ENCODE measurements at regions not wholly inside any gene's neighbourhood (a gene's known extent, or its start where the extent isn't known, plus 50 kb on each side); places are given as distances from the start of the nearest gene placed in this dataset.

DNA sequence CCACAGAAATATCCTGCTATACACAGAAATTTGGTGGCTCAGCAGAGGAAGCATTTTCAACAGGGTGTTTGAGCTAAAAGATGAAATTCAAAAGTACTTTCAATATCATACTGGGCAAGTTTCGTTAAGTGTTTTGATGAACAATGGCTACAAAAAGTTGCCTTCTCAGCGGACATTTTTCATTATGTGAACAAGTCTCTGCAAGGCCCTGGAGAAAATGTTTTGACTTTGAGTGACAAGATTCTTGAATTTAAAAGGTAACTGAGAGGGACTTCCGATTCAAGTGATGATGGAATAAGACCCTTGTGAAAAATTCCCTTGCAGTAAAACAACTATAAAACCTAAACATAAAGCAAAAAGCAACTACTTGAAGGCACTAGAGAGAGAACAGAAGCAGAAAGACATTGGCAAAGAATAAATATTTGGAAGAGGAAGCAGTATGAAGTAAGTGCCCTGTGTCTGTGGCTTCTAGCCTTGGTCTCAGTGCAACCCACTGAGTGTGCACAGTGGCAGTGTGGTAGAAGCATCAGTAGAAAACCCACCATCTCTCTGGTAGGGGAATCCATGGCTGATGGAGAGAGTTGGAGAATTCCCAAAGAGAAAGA is 62.5 kb upstream of the NAMPT start:
- FAIRE-seq (no peak), ATAC-seq (no peak), DNase-seq (ENCODE audit: low spot score) (no peak)
- WGBS (ENCODE audit: low lambda C conversion rate), result 30% methylated on average over 3 of the region's 3 CpGs
- Histone ChIP-seq H3K27ac (ENCODE audit: extremely low read length, insufficient read depth, low read length) (no peak overlapping the region), H3K9ac (ENCODE audit: insufficient read depth, low read depth, low read length) (no peak overlapping the region), H4K20me1 (ENCODE audit: insufficient read depth, low read length) (no peaks in the 10 kb centered on the region), H3K4me2 (ENCODE audit: low read depth, low read length) (no peak overlapping the region), H3K9me3 (ENCODE audit: low read length) (peaks cover 4% of the 10 kb centered on the region; the same call in 1 of the 2 replicates), H3K79me2 (ENCODE audit: insufficient read depth, low read length) (no peaks in the 10 kb centered on the region), H3K4me1 (ENCODE audit: insufficient read depth, low read length) (no peaks in the 10 kb centered on the region), H3K36me3 (replicated peaks in 1 of 2; ENCODE audit: control insufficient read depth in 1 of 2, insufficient read depth in 2 of 2, low read length in 2 of 2) (no peaks in the 10 kb centered on the region), H3K4me3 (replicated peaks in 1 of 3; ENCODE audit: insufficient read depth in 1 of 3, low read depth in 2 of 3, low read length in 3 of 3) (no peak overlapping the region), H3K27me3 (ENCODE audit: control insufficient read depth in 1 of 2, insufficient read depth in 2 of 2, low read length in 2 of 2) (no peaks in the 10 kb centered on the region), H2AFZ (ENCODE audit: low read length) (no peak overlapping the region)
- in situ Hi-C loops (cut with HindIII; ENCODE audit: extremely low pct_ligation_motif_present, low pct_unique_long_range_greater_than_20kb) (no loop called here), intact Hi-C loops (cut with micrococcal nuclease; ENCODE audit: unreplicated experiment) (no loop called here)
- TF ChIP-seq, protein P1, sequence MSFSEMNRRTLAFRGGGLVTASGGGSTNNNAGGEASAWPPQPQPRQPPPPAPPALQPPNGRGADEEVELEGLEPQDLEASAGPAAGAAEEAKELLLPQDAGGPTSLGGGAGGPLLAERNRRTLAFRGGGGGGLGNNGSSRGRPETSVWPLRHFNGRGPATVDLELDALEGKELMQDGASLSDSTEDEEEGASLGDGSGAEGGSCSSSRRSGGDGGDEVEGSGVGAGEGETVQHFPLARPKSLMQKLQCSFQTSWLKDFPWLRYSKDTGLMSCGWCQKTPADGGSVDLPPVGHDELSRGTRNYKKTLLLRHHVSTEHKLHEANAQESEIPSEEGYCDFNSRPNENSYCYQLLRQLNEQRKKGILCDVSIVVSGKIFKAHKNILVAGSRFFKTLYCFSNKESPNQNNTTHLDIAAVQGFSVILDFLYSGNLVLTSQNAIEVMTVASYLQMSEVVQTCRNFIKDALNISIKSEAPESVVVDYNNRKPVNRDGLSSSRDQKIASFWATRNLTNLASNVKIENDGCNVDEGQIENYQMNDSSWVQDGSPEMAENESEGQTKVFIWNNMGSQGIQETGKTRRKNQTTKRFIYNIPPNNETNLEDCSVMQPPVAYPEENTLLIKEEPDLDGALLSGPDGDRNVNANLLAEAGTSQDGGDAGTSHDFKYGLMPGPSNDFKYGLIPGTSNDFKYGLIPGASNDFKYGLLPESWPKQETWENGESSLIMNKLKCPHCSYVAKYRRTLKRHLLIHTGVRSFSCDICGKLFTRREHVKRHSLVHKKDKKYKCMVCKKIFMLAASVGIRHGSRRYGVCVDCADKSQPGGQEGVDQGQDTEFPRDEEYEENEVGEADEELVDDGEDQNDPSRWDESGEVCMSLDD (CRISPR knock-in tag; IDR thresholded peaks at IDR 0.05; ENCODE audit: borderline replicate concordance), result no peak
- TF ChIP-seq ZNF629 (CRISPR knock-in tag; conservative IDR thresholded peaks at IDR 0.05) (no peak), ZNF556 (CRISPR knock-in tag; IDR thresholded peaks at IDR 0.05; ENCODE audit: borderline replicate concordance) (no peak), ZNF775 (CRISPR knock-in tag; IDR thresholded peaks at IDR 0.05; ENCODE audit: borderline replicate concordance) (no peak), POLR2A (IDR thresholded peaks at IDR 0.05; ENCODE audit: insufficient read depth in 1 of 2, low read depth in 2 of 2, low read length in 2 of 2) (no peak), ZNF441 (CRISPR knock-in tag; IDR thresholded peaks at IDR 0.05; ENCODE audit: borderline replicate concordance) (no peak), ZNF121 (CRISPR knock-in tag; IDR thresholded peaks at IDR 0.05) (no peak), NR3C1 (CRISPR knock-in tag; IDR thresholded peaks at IDR 0.05) (no peak), ZNF432 (CRISPR knock-in tag; IDR thresholded peaks at IDR 0.05; ENCODE audit: borderline replicate concordance) (no peak), ELF4 (CRISPR knock-in tag; IDR thresholded peaks at IDR 0.05; ENCODE audit: borderline replicate concordance) (no peak), ZBTB7B (CRISPR knock-in tag; IDR thresholded peaks at IDR 0.05) (no peak), ZBTB34 (CRISPR knock-in tag; IDR thresholded peaks at IDR 0.05) (no peak), FIP1L1 (IDR thresholded peaks at IDR 0.05; ENCODE audit: borderline replicate concordance, insufficient read depth, low read depth, low read length) (no peak)
- CTCF ChIA-PET (ENCODE audit: low intra/inter-chr PET ratio, low total read pairs), result no interaction called here
- POLR2A ChIA-PET, result no interaction called here
- no TSS peak for BruUV-seq (replicated peaks)

Data from HepG2 (cell line).